BJ (cell line): ENCODE measurements at regions not wholly inside any gene's neighbourhood (a gene's known extent, or its start where the extent isn't known, plus 50 kb on each side); places are given as distances from the start of the nearest gene placed in this dataset.

Experiments
- CTCF ChIA-PET: fragments of 350-600 bp; formaldehyde crosslinking; extraction: SDS; loops from one replicate; lab custom pipeline; 2021; ENCODE audit warnings: antibody characterized with exemption, inconsistent platforms; lab: Yijun Ruan, JAX
- POLR2A ChIA-PET: fragments of 300-600 bp; sonication (Branson Sonifier 250); formaldehyde crosslinking; extraction: SDS; loops from one replicate; lab custom pipeline; 2021; ENCODE audit warnings: antibody characterized with exemption; lab: Charles Lee
- DNase-seq: peaks from one replicate; pipeline ENCODE4 v3.0.0-alpha.2; 2011; ENCODE audit warnings: low read depth
- H3K27me3 ChIP-seq: 2 replicates; pipeline ENCODE4 v1.6.0; 2011; ENCODE audit warnings: low read length; ENCODE audit not compliant: control insufficient read depth, insufficient read depth
- H3K36me3 ChIP-seq: 2 replicates; pipeline ENCODE4 v1.5.1; 2011; ENCODE audit warnings: low read length; ENCODE audit not compliant: control insufficient read depth, insufficient read depth
- H3K4me3 ChIP-seq: 2 replicates; pipeline ENCODE4 v1.5.1; 2011; ENCODE audit warnings: low read depth, mild to moderate bottlenecking, control low read depth, low read length
- CTCF ChIP-seq: IDR thresholded peaks from 2 replicates; pipeline ENCODE4 v1.5.1; 2011; ENCODE audit warnings: low read depth, mild to moderate bottlenecking, control low read depth, inconsistent platforms, low read length, moderate library complexity; ENCODE audit not compliant: insufficient read depth

GRCh38 chr17:69814031-69814430 is 261.0 kb upstream of the KCNJ16 start:
- Histone ChIP-seq H3K36me3 (no peaks in the 10 kb centered on the region), H3K27me3 (no peaks in the 10 kb centered on the region), H3K4me3 (no peak overlapping the region)
- no peak for DNase-seq
- TF ChIP-seq CTCF: no peak
- CTCF ChIA-PET: no interaction called here
- POLR2A ChIA-PET: no interaction called here

GRCh38 chr17:69815406-69815805 is 259.6 kb upstream of the KCNJ16 start:
- POLR2A ChIA-PET: no interaction called here
- DNase-seq: no peak
- Histone ChIP-seq H3K27me3 (no peaks in the 10 kb centered on the region), H3K36me3 (no peaks in the 10 kb centered on the region), H3K4me3 (no peak overlapping the region)
- TF ChIP-seq CTCF: no peak
- CTCF ChIA-PET: no interaction called here

- no peak for DNase-seq
- POLR2A ChIA-PET: no interaction called here
- Histone ChIP-seq H3K4me3 (no peak overlapping the region), H3K36me3 (no peaks in the 10 kb centered on the region), H3K27me3 (peaks cover 3% of the 10 kb centered on the region)
- CTCF ChIA-PET: interaction anchor here (0.7 kb wide), 1 partner anchor 128 kb away, joined by 3 read pairs; no protein-coding TSS in a partner anchor
- no peak for TF ChIP-seq CTCF
These were observed 256.6 kb upstream of the KCNJ16 start for GRCh38 chr17:69818467-69818866.

GRCh38 chr17:69819316-69820087 is 255.5 kb upstream of the KCNJ16 start:
- no peak for TF ChIP-seq CTCF
- Histone ChIP-seq H3K27me3 (peaks cover 3% of the 10 kb centered on the region), H3K4me3 (no peak overlapping the region), H3K36me3 (no peaks in the 10 kb centered on the region)
- ChIA-PET POLR2A (interaction anchor here (0.6 kb wide), 1 partner anchor 1048 kb away, joined by 12 read pairs; no protein-coding TSS in a partner anchor), CTCF (interaction anchor here (0.7 kb wide), 1 partner anchor 127 kb away, joined by 3 read pairs; no protein-coding TSS in a partner anchor)
- peak; percentile 16 for DNase-seq

- DNase-seq: no peak
- peaks cover 3% of the 10 kb centered on the region for H3K27me3 ChIP-seq
- CTCF ChIA-PET: no interaction called here
- H3K36me3 ChIP-seq: no peaks in the 10 kb centered on the region
- TF ChIP-seq CTCF: no peak
- H3K4me3 ChIP-seq: no peak overlapping the region
- POLR2A ChIA-PET: no interaction called here
These were observed 254.1 kb upstream of the KCNJ16 start for GRCh38 chr17:69820876-69821473.
